ENCODE measurements at regions not wholly inside any gene's neighbourhood (a gene's known extent, or its start where the extent isn't known, plus 50 kb on each side); places are given as distances from the start of the nearest gene placed in this dataset.

GRCh38 chr6:105769197-105769596 lies 316.9 kb upstream of the PRDM1 start:
- no peak for DNase-seq (ENCODE audit: low read depth, low spot score)

DNA sequence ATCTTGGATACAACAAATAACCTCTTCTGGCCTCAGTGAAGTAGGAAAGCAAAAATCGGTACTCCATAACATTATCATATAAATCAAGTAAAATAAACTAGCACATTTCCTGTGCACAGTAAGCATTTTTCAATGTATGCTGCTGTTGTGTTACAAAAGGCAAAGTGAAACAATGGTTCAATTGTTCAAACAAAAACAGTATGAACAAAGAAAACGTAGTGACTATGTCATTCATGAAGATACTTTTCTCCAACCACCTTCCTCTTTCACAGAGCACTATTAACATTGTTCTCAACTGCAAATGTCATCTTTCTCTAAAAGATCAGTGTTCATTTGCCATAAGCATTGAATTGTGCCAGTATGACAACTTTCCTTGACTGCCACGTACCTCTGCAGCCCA lies 318.6 kb upstream of the PRDM1 start:
- no peak for DNase-seq (ENCODE audit: low read depth, low spot score)

DNA sequence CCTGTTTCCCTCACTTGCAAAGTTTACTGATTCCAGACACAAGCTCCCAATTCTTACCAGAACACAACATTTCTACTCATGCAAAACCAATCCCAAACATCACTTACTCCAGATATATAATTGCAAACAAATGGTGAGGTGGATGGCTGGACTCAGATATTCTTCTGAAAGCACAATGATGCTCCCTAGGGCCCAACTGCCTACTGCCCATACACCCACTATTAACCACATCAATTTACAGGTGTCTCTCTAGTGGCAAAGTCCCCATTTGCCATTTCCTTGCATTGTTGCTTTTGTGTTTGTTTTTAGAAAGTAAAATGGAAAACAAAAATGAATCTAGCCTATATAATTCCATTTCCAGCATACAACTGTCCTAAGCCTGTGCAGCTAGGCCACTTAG lies 320.9 kb upstream of the PRDM1 start:
- no peak for DNase-seq (ENCODE audit: low read depth, low spot score)

DNA sequence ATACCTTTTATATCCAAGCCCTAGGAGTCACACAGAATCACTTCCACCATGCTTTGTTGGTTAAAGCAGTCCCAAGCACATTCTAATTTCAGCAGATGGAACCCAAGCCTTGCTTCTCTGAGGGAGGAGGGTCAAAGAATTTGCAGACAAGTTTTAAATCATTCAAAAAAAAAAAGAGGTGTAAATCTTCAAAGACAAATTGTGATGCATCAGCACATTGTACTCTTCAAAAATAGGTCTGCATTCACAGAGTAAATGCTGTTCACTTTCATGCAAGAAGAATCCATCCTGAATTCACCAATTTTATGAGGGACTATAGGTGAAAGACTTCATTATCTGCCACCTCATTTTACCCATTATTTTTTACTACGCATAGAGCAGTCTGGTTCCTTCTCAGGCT lies 321.8 kb upstream of the PRDM1 start:
- DNase-seq (ENCODE audit: low read depth, low spot score), result no peak

DNA sequence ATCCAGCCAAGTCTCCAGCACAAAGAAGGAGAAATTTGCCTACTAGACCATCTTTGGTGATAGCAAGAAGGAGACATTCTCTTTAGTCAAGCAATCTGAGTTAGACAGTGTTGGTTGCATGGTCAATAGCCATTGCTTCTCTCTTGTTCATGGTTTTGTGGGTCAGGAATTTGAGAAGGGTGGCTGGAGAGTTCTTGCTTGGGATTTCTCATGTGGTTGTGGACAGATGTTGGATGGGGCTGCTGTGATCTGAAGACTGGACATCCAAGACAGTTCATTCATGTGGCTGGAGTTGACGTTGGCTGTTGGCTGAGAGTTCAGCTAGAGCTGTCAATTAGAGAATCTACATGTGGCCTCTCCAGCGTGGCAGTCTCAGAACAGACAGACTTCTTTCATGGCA lies 322.3 kb upstream of the PRDM1 start:
- DNase-seq (ENCODE audit: low read depth, low spot score), result no peak

GRCh38 chr6:105760746-105761145 lies 325.4 kb upstream of the PRDM1 start:
- DNase-seq (ENCODE audit: low read depth, low spot score), result no peak

DNA sequence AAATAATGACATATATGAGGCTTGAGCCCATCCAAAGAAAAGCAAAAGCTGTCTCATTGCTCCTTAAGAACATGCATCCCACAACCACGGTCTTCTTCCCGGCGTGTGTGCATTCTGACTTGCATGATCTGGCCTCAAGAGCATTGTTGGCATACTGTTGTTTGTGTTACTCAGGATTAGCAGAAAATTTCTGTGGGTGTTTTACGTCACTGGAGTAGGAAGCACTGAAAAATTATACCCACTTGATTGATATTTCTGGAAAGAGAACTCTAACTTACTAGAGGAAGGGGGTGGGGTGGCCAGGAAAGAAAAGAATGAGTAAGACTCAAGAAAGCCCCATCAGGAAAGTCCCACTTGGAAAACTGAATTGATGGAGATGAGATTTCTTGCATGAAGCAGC lies 326.2 kb upstream of the PRDM1 start:
- DNase-seq (ENCODE audit: low read depth, low spot score), result peak; percentile 11

GRCh38 chr6:105759015-105759414 lies 327.1 kb upstream of the PRDM1 start:
- DNase-seq (ENCODE audit: low read depth, low spot score), result no peak

- DNase-seq (ENCODE audit: low read depth, low spot score), result no peak
These were observed 328.5 kb upstream of the PRDM1 start for GRCh38 chr6:105757512-105758200.

DNA sequence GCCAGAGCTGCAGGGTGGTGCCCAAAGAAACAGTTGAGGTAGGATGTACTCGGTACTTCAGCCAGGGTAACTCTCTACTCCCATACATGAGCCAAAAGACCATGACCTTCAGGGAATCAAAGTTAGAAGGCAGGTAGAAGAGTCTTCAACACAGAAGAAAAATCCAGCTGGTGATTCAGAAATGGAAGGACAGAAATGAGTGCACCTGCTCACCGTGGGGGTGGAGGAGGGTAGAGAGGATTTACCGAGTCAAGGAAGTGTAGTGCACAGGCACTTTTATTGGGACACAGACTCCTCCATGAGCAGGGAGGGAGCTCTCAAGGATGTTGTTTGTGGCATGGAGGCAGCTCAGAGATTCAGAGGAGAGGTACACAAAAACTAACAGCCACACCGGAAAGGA lies 330.3 kb upstream of the PRDM1 start:
- DNase-seq (ENCODE audit: low read depth, low spot score), result no peak

- no peak for DNase-seq (ENCODE audit: low read depth, low spot score)
These were observed 332.4 kb upstream of the PRDM1 start for GRCh38 chr6:105753620-105754211.

DNA sequence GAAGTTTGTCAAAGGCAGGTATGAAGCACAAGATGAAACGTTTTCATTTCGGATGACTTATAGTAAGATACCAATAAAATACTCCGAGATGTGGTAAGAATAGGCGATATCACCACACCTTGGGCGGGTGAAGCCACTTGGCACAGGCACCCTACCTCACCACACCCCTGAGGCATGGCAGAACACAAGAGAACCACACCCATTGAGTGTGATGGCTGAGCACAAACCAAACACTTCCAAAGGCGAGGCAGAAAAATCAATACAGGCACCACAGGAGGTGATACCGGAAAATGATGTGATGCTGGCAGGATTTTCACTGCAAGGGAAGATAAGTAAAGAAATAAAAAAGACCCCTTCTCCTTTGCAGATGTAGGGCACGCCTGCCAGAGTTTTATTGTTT lies 332.9 kb upstream of the PRDM1 start:
- no peak for DNase-seq (ENCODE audit: low read depth, low spot score)

- no peak for DNase-seq (ENCODE audit: low read depth, low spot score)
These were observed 336.0 kb upstream of the PRDM1 start for GRCh38 chr6:105750089-105750488.

- no peak for DNase-seq (ENCODE audit: low read depth, low spot score)
These were observed 337.4 kb upstream of the PRDM1 start for GRCh38 chr6:105748737-105749161.

GRCh38 chr6:105747823-105748405 lies 338.2 kb upstream of the PRDM1 start:
- no peak for DNase-seq (ENCODE audit: low read depth, low spot score)

DNA sequence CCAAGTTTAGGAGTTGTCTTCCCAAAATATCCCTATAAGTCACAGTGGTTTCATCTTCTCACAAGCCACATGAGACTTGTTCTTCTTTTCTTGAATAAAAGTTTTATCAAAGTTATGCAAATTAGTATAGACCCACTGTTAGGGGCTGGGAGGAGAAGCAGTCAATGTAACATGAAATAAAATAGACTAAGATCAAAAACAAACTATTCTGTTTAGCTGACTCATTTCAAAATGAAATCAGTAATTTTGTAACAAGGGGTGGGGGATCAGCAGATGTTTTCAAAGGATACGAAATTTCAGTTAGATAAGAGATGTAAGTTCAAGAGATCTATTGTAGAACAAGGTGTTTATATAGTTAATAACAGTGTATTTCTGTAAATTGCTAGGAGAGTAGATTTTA lies 339.6 kb upstream of the PRDM1 start:
- no peak for DNase-seq (ENCODE audit: low read depth, low spot score)

DNA sequence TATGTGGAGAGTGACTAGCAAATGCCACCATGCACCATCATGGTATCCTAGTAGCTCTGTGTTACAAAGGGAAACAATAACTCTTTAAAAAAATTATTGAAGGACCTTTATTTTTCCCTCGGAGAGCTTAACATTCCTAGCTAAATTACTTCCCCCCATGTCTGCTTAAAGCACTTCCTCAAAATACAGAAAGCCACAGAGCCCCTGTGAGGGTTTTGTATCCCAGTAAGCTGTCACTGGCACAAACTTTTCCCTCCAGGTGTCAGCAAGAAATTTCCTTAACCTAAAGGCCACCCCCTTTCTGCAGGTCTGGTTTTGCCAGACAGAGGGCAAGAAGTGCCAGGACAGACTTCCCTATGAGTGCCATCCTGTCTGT lies 340.0 kb upstream of the PRDM1 start:
- DNase-seq (ENCODE audit: low read depth, low spot score), result no peak

DNA sequence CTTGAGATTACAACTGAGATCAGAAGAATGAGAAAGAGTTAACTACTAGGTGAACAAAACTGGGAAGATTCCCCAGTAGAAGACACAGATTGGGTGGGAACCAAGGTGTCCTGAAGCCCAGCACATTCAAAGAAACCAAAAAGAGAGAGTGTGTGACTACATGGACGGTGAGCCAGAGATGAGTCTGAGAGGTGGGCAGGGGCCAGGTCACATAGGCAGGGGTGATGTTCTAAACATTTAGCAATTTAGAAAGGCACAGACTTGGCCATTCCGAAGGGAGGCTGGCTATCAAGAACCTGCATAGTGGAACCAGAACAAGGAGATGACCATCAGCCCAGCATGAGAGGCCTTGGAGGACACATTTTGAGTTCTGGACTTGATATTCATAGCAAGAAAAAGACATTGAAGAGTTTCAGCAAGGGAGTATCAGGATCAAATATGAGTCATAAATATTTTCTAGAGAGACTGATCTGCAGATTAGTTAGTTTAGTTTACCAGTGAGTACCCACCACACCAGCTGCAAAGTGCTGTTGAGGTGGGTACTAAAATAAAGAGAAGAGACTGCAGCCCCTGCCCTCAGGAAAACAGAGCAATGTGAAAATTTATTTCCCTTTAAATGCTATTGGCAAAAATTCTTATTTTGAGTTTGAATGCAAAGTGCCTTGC lies 340.5 kb upstream of the PRDM1 start:
- DNase-seq (ENCODE audit: low read depth, low spot score), result no peak

- no peak for DNase-seq (ENCODE audit: low read depth, low spot score)
These were observed 341.3 kb upstream of the PRDM1 start for GRCh38 chr6:105744815-105745214.

GRCh38 chr6:105740946-105741645 lies 338.2 kb upstream of the PREP start:
- no peak for DNase-seq (ENCODE audit: low read depth, low spot score)

DNA sequence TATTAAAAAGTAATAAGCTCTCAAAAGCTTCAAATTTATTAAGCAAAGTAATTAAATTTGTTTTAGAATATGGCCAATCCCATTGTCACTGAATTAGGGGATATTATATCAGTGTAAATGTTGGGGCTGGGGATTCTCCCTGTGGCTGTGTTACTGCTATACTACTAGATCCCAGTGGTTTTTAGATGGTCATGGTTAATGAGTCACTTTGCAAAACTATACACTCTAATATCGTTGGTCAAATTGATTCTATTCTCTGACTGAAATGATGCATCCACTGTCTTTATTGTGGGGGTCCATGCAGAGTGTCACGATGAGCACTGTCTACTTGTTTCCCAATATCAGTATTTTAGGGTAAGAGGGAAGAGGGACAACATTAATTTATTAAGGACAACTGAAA lies 336.9 kb upstream of the PREP start:
- no peak for DNase-seq (ENCODE audit: low read depth, low spot score)

DNA sequence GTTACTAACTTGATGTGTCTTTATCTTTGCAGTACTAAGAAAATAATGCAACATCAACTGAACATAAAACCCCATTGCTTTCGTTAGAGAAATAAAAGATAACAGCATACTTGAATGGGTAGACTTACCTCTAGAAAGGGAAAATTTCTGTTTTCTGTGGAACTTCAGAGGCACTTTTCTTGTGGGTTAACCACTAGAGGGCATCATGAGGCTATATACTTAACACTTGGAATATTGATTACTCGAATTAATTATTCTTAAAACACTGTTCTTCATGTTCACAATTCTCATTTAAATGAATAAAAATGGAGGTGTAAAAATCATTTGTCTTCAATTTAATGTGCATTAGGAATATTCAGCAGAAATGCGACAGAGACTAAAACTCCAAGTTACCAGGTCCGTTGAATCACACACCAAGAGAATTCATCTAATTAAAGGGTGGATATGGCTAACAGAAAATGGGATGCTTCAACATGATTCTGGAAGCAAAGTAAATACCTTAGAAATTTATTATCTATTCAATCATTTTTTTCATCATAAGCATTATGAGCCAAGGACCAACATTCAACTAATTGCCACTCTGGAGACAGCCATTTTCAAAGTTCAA lies 330.8 kb upstream of the PREP start:
- DNase-seq (ENCODE audit: low read depth, low spot score), result no peak

Data from brain pericyte (primary cell).